ENCODE measurements at regions not wholly inside any gene's neighbourhood (a gene's known extent, or its start where the extent isn't known, plus 50 kb on each side); places are given as distances from the start of the nearest gene placed in this dataset.
"Not testable (repeated sequence)": the region's sequence is repeated elsewhere in the genome, so short reads cannot be mapped to it uniquely, and the experiment has no call there.

DNA sequence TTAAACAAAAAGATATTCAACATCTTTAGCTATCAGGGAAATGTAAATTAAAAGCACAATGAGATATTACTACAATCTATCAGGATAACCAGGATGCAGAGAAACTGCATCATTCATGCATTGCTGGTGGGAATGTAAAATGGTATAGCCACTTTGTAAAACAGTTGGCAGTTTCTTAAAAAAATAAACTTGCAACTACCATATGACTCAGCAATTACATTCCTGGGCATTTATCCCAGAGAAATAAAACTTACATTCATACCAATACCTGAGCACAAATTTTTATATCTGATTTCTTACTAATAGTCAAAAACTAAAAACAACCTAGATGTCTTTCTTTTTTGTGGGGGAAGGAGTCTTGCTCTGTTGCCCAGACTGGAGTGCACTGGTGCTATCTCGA lies 190.3 kb upstream of the TAB2 start:
- no peak for DNase-seq (ENCODE audit: low spot score)

DNA sequence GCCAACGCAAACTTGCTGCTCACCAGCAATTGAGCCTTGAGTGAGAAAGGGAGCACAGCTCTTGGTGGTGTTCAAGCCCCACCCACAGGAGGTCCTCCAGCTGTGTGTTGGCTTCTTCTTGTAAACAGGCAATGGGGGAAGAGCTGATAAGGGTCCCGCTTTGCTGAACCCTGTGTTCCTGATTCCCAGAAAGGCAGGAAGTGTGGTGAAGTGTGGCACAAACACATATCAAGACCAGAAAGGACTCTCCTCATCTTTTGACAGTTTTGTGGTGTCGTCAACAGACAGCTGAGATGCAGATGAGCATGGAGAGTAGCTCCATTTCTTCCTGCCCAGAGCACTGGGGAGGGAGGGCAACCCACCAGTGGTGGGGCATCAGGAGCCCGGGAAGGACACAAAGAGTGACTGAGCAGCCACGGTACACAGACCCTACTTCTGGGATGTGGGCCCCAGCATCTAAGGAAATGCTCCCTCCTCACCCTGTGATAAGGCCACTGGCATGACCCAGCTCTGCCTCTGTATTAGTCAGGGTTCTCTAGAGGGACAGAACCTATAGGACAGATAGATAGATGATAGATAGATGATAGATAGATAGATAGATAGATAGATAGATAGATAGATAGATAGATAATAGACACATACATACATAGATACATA lies 188.9 kb upstream of the TAB2 start:
- DNase-seq (ENCODE audit: low spot score) = no peak

DNA sequence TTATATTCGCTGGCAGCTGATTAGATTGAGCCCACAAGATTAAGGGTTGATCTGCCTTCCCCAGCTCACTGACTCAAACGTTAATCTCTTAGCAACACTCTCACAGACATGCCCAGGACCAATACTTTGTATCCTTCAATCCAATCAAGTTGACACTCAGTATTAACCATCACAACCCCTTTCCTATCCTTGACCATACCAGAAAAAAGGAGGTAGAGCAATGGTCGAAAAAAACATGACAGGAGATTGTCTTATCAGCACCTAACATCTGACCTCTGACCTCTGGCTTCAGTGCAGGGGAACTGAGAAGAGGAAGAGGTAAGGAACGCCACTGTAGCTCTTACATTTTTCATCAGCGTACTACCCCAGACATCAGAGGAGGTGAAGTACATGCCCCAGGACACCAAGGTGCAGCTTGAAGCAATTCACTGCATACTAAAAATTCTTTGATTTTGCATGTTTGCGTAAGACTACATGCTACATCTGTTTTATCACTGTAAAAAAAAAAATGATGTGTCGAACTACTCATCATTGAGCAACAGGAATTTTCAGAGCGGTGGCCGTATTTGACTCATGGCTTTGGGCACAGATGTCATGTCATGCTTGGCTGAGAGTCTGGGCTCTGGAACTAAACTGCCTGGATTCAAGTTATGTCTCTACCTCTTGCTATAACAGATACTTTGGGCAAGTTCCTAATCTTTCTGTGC lies 188.0 kb upstream of the TAB2 start:
- no peak for DNase-seq (ENCODE audit: low spot score)

DNA sequence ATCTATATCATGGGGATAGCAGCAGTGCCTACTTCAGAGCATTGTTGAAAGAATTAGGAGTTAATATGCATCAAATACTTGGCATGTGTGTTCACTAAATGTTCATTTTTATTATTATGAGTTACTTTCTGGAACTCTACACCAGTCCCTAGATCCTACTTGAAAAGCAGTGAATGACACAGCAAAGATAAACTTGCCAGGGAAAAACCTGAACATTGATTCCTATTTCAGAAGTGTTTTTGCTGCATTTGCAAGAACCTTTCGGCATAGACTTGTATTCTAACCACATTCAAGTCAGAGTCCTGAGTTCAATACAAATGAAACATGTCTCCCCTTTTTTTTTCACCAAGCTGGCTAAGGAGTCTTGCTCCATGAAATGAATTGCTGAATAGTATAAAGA lies 187.4 kb upstream of the TAB2 start:
- no peak for DNase-seq (ENCODE audit: low spot score)

DNA sequence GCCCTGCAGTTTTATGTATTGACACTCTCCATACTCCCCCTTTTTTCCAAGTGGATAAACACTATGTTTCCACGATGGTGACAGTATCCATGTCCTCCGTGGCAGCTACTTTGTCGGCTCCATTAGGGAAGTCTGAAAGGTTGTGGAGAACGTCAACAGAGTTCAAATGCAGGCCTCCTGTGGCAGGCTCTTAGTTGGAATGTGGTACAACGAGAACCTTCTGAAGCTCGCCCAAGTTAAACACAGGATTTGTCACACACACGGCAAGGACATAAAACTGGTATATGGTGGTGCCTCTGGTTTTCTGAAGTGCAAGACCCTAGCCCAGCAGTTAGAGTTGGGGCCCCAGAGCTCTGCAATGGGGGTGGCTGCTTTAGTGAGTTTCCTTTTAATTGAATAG lies 187.0 kb upstream of the TAB2 start:
- DNase-seq (ENCODE audit: low spot score) = no peak

DNA sequence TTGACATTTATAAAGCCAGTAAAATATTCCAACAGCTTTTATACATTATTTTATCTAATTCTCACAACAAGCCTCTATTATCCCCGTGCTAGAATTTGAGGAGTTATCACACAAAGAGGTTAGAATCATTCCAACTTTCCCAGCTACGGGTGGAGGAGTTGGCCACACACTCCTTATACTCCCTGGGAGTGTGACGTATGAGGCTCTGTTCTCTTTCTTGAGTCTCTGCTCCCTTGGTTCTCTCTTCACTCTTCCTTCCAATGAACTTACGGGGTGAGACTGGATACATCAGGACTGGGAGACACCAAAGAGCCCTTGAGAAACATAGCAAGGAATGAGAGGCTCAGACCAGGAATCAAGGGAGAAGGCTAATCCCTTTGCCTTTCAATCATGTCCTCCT lies 185.6 kb upstream of the TAB2 start:
- DNase-seq (ENCODE audit: low spot score) = no peak

DNA sequence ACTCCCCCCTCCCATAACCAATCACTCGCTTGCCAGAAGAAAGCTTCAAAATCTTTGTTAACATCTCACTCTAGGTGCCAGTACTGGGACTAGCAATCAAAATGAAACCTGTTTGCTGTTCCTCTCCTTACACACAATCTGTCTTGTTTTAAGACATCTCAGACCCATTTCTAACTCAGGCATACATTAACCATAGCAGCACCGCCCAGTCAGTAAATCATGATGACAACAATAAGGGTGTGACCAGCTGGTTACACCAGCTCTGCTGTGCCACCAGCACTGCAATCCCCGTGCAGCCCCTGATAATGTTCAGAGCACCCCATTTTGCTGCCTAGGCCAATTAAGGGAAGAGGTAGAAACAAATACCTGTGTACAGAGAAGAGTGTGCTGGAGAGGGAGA lies 185.2 kb upstream of the TAB2 start:
- DNase-seq (ENCODE audit: low spot score) = no peak

DNA sequence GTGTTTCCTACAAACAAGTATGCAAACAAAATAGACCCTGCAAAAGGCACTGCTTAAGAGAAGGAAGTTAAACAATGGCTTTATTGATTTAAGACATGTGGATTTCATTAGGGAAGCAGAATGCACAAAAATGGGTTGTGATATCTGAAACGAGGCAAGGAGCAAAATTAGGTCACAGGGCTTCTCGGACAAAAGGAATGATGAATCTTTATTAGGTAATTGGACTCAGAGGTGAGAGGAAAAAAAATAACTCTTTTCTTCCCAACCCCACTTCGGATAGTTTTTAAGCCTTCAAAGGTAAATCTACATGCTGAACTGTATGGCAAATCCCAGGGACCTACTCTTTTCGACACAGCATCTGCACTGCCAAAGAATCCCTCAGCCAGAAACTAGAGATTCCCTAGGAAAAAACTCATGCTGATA lies 183.0 kb upstream of the TAB2 start:
- no peak for DNase-seq (ENCODE audit: low spot score)

DNA sequence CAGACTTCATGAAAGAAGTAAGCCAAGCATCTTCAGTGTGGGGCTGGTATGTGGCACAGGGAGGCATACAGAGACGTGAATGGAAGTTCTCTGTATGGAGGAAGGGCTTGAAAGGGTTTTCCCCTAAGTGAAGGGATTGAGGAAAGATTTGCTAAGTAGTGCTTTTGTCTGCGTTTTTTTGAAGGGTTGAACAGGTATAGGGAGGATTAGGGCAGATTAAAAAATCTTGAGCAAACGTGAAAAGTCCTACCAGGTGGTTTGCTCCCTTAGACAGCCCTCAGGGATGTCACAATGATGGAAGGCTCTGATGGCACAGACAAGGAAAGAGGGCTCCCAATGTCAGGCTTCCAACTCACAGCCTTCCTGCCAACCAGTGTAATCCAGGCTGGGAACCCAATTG lies 181.7 kb upstream of the TAB2 start:
- no peak for DNase-seq (ENCODE audit: low spot score)

DNA sequence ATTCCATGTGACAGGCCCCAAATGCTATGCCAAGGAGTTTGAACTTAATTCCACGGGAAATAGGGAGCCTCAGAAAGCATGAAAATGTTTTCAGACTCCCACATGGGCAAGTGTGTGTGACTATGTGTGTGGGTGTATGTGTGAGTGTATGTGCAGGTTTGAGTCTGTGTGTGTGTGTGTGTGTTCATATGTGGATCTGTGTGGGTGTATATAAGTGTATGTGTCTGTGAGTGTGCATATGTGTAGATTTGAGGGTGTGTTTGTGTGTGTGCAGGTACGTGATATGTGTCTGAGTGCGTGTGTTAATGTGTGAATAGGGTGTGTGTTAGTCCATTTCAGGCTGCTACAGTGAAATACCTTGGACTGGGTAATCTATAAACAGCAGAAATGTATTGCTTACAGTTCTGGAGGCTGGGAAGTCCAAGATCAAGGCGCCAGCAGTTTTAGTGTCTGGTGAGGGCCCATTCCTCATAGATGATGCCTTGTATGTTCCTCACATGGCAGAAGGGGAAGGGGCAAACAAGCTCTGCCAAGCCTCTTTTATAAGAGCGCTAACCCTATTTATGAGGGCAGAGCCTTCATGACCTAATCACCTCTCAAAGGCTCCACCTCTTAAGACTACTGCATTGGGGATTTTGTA lies 181.1 kb upstream of the TAB2 start:
- DNase-seq (ENCODE audit: low spot score) = no peak

DNA sequence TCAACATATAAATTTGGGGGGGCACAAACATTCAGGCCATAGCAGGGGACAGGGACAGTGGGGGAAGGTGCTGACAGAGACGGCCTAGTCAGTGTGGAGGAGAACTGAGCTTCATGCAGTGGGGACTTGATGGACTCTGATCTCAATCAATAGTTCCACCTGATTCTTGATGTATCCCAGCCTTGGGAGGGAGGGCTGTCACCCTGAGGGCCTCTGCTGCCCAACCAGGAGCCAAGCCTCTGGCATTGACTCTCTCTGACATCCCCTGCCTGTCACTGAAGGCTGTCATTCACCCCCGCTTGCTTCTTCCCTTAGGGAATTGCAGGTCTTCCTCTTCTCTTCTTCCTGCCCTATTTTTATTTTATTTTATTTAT lies 180.6 kb upstream of the TAB2 start:
- DNase-seq (ENCODE audit: low spot score) = no peak

DNA sequence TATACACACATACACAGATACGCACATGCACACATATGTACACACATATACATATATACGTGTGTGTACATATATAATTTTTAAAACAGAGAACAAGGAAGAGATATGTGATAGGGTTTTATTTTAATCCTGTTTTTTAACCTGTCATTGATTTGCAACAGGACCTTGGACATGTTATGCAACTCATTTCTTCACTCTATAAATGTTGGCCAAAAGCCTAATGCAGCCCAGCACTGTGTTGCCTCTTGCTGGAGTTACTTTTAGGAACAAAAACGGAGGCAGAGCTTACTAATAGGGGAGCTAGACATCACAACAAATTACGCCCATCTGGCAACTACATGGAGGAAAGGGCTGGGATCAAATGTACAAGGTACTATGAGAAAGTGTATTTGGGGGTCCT lies 179.9 kb upstream of the TAB2 start:
- DNase-seq (ENCODE audit: low spot score) = no peak

DNA sequence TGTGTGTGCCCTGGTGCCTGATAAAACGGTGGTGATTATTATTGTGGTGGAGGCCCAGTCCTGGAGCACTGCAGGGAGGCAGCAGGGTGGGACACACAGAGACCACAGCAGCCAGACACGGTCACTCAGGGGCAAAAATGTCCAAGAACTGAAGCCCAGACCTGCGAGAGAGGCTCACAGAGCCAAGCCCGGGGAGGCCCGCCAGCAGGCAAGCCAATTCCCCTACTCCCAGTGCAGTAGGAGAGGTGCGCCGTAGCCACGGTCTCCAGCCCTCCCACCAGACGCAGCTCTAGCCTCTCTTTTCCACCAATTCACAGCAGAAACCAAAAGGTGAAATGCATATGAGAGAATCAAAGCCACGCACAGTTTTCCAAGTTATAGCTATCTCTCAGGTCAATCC lies 179.4 kb upstream of the TAB2 start:
- DNase-seq (ENCODE audit: low spot score) = no peak

DNA sequence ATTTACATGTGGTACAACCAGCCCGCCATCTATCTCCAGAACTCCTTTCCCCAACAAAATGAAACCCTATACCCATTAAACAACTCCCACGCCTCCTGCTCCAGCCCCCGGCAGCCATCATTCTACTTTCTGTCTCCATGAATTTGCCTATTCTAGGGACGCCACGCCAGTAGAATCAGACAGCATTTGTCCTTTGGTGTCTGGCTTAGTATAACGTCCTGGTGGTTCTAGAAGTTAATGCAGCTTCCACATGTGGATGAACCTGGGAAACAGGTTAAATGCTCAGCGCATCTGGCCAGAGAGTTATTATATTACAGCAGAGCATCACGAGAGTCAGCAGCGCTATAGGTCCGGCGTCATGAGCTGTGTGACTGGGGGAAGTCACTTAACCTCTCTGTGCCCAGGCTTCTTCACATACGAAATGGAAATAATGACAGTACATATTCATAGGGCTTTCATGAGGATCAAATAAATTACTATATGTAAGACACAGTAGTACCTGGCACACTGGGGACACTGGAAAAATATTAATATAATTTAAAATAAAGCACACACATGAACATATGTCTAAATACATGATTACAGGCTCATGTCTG lies 178.7 kb upstream of the TAB2 start:
- DNase-seq (ENCODE audit: low spot score) = no peak

DNA sequence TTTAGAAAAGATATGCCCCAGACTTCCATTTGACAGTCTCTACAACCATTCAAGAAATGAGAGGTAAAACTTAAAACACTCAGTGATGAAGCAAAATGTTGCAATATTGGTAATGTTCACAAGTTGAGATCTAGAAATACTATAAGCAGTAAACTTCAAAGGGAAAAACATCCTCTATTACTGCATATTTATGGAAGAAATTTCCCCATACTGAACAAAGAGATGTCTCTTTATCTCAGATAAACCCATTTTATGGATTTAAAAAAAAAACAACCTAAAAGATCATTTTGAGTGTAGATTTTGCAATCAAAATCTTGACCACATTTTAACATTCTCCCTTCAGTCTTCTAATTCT lies 177.8 kb upstream of the TAB2 start:
- no peak for DNase-seq (ENCODE audit: low spot score)

DNA sequence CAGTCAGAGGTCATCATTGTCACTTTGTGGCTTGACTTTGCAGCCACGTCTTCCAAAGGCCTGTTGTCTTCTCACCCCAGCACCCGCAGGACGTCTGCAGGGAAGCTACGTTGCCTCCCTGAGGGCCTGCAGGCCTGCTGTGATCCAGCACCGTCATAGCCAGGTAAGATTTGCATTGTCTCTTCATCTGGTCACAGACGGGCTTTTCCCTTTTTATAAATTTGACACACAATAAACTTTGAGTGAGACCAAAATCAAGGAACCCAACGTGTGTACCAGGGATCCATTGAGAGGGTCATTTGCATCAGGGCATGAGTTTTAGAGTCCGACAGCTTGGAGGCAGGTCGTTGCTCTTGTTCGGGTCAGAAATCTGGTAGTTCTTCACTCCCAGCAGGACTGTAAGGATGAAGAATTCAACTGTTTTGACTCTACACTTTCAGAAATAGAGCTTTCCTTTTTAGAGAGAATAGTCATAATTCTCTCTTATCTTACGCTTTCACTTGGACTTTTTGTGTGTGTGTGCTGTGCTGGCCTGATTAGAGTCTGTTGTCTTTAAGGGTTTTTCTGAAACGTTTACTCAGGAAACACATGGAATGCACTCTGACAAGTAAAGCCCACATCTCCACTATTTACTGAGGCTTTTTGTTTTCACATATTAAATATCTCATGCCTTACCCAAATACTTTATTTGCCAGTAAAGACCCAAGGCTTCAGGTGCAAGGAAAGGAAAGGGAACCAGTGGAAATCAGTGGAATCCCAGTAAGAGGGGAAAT lies 177.2 kb upstream of the TAB2 start:
- DNase-seq (ENCODE audit: low spot score) = no peak

DNA sequence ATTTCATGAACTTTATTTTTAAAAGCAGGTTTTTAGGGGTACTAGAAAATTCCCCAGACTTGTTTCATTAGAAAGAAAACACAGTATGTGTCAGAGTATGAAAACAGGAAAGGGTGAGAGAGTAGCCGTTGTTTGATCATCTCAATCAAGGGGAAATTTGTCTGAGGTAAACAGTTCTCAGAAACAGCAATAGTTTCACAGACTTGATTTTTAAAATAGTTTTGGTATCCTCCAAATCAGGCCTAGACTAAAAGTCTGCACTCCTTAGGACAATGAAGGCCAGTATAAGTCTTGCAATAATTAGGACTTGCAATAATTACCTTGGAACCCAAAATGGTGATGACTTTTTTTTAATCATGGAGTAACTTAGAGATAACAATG lies 176.6 kb upstream of the TAB2 start:
- no peak for DNase-seq (ENCODE audit: low spot score)

DNA sequence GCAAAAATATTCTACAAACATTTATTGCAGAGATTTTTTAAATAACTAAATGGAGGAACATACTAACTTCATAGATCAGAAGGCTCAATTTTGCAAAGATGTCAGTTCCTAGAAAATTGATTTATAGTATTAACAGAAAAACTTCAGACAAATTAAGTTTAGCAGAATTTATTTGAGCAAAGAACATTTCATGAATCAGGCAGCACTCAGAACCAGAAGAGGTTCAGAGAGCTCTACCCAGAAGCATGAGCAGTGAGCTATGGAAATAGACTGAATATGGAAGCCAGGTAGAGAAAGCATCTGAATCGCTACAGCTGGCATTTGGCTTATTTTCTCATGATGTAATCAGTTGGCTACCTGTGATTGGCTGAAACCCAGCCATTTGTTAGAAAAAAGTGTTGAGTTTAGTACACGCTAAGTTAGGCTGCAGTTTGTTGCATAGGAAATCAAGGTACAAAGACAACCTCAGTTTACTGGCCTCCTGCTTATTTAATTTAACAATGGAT lies 174.5 kb upstream of the TAB2 start:
- DNase-seq (ENCODE audit: low spot score) = no peak

DNA sequence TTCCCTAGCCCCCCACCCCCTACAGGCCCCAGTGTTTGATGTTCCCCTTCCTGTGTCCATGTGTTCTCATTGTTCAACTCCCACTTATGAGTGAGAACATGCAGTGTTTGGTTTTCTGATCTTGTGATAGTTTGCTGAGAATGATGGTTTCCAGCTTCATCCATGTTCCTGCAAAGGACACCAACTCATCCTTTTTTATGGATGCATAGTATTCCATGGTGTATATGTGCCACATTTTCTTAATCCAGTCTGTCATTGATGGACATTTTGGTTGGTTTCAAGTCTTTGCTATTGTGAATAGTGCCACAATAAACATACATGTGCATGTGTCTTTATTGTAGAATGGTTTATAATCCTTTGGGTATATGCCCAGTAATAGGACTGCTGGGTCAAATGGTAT lies 171.7 kb upstream of the TAB2 start:
- DNase-seq (ENCODE audit: low spot score) = not testable (repeated sequence)

DNA sequence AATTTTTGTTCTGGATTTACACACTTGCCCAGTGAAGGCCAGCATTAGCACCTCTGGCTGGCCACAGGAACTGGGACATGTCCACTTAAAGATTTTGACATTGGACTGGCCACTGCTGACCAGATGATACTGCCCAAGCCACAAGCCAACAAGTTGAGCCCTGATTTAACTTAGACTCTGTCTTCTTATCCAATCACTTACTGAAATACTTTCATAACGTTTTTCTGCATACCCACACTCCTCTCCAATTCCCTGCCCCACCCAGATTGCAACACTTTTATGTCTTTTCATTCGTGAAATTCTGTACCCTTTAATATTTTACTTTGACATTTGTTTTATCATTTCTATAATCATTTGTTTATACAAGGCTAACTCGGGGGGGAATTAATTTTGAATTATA lies 170.3 kb upstream of the TAB2 start:
- no peak for DNase-seq (ENCODE audit: low spot score)

DNA sequence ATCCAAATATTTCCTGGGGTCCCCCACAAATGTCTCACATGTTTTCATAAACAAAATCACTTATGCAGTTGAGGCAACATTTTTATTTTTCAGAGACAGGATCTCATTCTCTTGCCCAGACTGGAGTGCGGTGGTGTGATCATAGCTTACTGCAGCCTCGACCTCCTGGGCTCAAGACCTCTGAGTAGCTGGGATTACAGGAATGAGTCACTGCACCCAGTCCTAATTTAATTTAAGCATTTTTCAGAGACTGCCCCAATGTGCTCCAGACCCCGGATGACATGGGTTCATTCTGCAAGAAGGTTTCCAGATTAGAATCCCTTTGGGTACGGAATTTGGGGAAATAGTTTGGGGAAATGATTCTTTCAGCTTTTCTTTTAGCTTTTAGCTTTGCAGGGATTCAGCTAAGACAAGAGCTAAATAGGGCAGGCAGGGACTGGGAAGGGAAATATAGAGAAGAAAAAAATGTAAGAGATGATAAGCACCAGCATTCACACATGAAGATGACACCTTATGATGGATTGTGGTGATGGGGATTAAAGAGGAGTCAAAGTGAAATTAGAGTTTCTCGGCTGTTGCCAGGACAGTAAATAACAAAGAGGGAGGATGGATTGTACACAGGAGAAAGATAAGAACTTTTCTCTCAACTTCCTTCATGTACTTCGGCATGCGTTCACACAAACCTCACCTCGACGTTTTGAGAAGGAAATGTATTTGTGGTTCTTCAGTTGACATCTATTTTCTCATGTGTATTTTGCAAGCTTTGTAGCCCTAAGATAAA lies 169.4 kb upstream of the TAB2 start:
- DNase-seq (ENCODE audit: low spot score) = no peak

DNA sequence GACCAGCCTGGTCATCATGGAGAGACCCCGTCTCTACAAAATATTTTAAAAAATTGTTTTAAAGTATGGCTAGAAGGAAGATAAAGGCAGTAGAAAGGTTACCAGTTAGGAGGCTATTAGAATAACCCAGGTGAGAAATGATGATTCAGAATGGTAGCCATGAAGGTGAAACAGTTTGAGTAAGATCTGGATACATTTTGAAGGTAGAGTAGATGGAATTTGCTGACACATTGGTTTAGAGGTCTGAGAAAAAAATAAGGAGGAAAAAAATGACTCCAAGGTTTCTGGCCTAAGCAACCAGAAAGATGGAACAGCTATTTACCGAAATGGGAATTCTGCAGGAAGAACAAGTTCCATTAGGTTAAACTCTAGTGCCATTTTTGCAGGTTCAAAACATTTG lies 167.9 kb upstream of the TAB2 start:
- DNase-seq (ENCODE audit: low spot score) = no peak

All from ecto neural progenitor cell (in vitro differentiated cells).